ENCODE measurements at regions not wholly inside any gene's neighbourhood (a gene's known extent, or its start where the extent isn't known, plus 50 kb on each side); places are given as distances from the start of the nearest gene placed in this dataset.

- TF ChIP-seq RCOR1 (IDR thresholded peaks at IDR 0.05; ENCODE audit: low read length): no peak
- TF ChIP-seq CTCF (IDR thresholded peaks at IDR 0.05): no peak
- no peak for TF ChIP-seq SIN3A (IDR thresholded peaks at IDR 0.05; ENCODE audit: borderline replicate concordance, low read depth, low read length)
- no peak for TF ChIP-seq TEAD4 (IDR thresholded peaks at IDR 0.05; ENCODE audit: borderline replicate concordance, insufficient read depth)
- no peak for TF ChIP-seq JUND (IDR thresholded peaks at IDR 0.05)
- TF ChIP-seq POLR2AphosphoS5 (IDR thresholded peaks at IDR 0.05; ENCODE audit: low read depth, low read length): no peak
- TF ChIP-seq FOXJ3 (CRISPR knock-in tag; IDR thresholded peaks at IDR 0.05): no peak
- no peak for TF ChIP-seq MXI1 (IDR thresholded peaks at IDR 0.05; ENCODE audit: low read depth, low read length)
- TF ChIP-seq EZH2phosphoT487 (IDR thresholded peaks at IDR 0.05; ENCODE audit: borderline replicate concordance, low read depth): no peak
- TF ChIP-seq EP300 (IDR thresholded peaks at IDR 0.05; ENCODE audit: borderline replicate concordance in 1 of 2, low read depth in 1 of 2, low read length in 1 of 2): no peak
Observed at GRCh38 chr2:5974477-5974876, 282.3 kb downstream of the SOX11 start.

Measured in SK-N-SH (cell line).